Islet precursor cell (in vitro differentiated cells): ENCODE measurements at regions not wholly inside any gene's neighbourhood (a gene's known extent, or its start where the extent isn't known, plus 50 kb on each side); places are given as distances from the start of the nearest gene placed in this dataset.

Experiments used
- DNase-seq: peaks from one replicate; pipeline ENCODE4 v3.0.0-alpha.2; 2018

- DNase-seq: no peak
Observed at GRCh38 chr9:115921301-115921700, 232.3 kb upstream of the PAPPA start.

DNA sequence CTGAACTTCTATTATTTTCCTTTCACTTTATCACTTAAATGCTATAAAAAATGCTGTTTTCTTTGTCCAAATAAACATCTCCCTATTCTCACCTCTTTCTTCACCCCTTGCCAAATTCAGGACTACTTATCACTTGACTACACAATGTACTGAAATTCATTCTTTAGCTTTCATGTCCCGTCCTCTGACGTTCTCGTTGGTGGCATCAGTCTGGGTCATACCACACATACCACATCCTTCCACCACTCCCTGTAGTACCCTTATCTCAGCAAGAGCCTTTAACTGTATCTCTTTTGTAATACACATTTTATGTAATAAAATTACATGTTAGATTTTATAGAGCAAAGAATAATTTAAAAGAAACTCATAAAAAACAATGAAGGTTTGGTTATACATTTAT is 231.1 kb upstream of the PAPPA start:
- no peak for DNase-seq

DNA sequence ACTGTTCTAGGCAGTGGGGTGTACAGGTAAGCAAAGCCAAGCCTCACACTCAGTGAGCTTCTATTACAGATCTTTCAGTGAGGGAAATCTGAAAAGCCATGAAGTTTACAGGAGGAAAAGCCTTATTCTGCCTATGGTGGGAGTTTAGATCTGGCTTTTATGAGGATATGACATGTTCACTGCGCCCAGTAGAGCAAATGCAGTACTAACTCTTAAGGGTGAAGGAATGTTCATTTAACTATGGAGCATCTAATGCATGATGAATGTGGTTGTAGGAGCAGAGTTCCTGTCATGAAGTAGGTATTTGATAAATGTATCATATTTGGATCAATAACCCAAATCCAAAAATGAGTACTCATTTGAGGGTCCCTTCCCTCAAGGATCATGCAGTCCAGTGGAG is 230.2 kb upstream of the PAPPA start:
- no peak for DNase-seq

GRCh38 chr9:115923903-115924668 is 229.5 kb upstream of the PAPPA start:
- DNase-seq: no peak

DNA sequence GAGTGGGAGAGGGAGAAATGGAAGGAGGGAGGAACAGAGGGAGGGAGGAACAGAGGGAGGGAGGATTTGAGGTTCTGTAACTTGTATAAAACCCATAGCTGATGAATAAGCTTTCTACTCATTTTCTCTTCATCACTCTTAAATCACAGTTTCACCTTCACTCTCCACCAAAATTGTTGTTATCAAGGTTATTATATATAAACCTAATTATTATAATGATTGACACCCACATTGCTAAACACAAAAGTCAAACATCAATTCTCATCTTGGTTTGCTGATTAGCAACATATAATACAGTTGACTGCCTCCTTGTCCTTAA is 229.0 kb upstream of the PAPPA start:
- no peak for DNase-seq

DNA sequence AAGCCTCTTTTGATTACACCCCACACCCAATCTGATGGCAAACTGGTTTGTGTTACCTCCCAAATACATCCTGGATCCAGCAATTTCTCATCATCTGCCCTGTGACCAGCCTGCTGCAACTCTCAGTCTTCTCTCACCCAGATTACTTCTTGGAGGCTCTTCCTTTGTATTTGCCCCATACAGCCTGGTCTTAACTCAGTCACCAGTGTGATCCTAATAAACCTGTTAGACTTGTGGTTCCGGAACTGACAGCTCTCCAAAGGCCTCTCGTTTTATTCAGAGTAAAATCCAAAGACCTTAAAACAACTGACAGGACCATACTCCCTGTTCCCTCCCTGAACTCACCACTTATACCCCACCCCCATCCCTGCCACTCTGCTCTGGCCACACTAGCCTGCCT is 228.2 kb upstream of the PAPPA start:
- DNase-seq: no peak

GRCh38 chr9:115930472-115930871 is 223.1 kb upstream of the PAPPA start:
- DNase-seq: no peak

GRCh38 chr9:115938479-115938878 is 215.1 kb upstream of the PAPPA start:
- DNase-seq: no peak

GRCh38 chr9:115939065-115939765 is 214.4 kb upstream of the PAPPA start:
- DNase-seq: no peak

- DNase-seq: no peak
Observed at GRCh38 chr9:115941561-115942315, 211.9 kb upstream of the PAPPA start.

DNA sequence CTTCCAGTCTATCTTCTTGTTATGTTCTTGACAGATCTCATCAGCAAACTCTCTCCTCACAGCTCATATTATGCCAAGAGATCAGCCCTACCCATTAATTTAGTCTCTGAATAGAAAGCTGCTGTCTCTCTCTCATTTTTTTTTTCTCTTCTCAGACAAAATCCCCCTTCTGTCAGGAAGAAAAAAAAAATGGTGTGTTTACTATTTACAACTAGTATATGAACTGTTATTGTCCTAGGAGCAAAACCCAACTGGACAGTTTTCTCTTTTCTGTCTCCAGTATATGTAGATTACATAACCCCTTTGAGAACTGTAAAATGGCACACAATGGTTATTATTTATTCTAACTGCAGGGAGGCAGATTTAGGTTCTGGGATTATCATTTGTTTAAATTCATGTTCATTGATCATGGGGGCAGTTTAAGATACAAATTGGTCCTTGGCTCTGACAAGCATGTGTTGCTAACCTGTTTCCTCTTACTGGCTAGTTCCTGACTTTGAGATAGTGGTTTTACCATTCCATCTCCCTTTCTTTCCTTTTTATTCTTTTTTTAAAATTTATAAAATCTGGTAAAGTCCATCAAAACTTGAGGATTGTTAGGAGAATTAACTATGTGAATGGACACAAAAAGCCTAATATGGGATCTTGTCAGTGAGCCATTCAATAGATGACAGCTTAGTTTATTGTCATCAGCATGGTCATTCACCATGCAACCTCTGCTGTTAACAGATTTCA is 210.0 kb upstream of the PAPPA start:
- no peak for DNase-seq

GRCh38 chr9:115944166-115944948 is 209.2 kb upstream of the PAPPA start:
- peak; percentile 94 for DNase-seq

DNA sequence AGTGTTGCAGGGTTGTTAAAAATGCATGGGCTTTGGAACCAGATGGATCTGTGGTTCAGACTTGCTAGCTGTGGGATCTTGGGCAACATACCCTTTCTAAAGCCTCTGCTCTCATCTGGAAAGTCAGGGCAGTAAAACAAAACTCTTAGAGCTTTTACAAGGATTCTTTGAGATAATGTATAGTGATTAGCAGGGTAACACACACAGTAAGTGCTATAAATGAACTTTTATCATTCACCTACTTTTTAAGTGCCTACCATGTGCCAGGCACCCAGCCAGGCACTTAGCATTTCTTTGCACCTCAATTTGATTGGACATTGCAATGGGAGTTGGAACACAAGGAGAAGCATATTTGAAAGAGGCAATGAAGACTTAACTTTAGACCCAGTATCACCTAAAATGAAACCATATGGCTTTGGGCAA is 208.6 kb upstream of the PAPPA start:
- peak; percentile 78 for DNase-seq

DNA sequence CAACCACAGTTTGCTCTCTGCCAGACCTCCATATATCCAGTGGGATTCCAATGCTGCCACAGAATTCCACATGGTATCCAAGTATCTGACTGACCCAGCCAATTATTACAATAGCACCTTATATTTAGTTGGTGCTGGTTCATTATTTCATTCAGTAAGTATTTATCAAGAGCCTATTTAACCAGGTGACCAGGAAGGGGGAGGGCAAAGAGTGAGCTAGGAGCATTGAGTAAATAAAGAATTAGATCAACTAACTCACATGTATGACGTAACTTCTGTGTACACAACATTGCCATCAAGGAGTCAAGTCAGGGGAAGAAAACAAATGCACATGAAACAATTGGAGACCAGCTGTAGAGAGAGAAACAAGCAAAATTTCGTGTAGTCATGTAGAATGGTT is 207.1 kb upstream of the PAPPA start:
- no peak for DNase-seq

DNA sequence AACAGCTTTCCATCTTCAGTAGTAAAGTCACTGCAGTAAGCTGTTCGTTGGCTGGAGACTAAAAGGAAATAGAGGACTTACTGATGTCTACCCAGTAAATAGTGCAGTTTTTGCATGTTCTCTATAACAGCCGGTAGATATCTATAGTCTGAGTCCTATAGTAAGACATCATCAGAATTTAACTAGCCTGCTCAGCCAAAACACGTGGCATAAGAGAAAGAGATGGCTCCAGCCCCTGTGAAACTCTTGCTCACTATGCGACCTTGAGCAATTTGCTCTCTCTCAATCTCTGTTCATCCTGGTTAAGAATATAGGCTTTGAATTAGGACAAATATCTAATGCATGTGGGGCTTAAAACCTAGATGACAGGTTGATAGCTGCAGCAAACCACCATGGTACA is 201.6 kb upstream of the PAPPA start:
- DNase-seq: no peak

DNA sequence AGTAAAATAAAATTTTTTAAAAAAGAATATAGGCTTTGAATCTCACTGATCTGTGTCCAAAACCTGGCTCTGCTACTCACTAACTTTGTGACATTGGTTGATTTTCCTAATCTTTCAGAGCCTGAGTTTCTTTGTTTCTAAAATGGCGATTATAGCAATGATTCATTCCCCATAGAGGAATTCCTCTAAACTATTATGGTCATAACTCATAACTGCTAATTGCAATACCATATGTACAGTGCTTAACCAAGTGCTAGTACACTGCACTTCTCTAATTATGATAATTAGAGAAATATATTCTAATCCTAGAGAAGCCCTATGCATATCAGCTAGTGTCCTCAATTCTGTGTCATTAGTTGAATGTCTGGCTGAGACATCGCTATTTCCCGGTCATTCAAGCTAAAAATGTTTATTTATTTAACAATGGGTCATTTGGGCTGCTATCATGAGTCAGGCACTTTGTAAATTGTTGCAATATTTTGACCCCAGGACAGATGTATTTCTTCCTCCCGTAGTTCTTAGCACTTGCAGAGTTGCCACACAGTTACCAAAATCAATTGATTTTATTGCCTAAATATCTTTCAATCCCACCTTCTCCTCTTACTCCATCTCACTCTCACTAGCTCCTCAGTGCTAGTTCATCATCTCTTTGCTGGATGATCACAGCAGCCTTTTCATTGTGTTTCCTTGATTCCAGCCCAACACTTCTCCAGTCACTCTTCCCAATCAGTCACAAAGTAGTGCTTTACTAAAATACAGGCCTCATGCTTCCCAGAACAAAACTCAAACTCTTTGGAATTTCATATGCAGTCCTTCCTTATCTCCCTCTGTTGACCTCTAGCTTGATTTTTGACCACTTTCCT is 200.9 kb upstream of the PAPPA start:
- no peak for DNase-seq

DNA sequence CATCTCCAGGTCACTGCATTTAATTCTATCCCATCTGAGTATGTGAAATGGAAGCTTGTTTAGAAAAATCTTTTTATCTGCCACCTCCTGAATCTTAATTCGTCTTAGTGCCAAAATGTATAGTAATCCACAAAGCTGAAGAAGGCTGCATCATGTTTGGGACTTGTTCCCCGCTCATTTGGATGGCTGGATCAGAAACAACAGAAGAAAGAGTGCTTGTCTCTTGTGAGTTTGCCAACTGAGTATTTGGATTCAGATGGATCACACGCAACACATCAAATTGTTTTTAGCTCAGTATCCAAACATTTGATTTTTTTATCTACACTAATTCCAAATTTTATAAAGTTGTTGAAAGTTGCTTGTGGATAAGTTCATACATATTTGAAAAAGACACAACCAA is 197.2 kb upstream of the PAPPA start:
- DNase-seq: no peak

GRCh38 chr9:115957585-115957984 is 196.0 kb upstream of the PAPPA start:
- DNase-seq: no peak

GRCh38 chr9:115964710-115965347 is 188.8 kb upstream of the PAPPA start:
- DNase-seq: no peak

DNA sequence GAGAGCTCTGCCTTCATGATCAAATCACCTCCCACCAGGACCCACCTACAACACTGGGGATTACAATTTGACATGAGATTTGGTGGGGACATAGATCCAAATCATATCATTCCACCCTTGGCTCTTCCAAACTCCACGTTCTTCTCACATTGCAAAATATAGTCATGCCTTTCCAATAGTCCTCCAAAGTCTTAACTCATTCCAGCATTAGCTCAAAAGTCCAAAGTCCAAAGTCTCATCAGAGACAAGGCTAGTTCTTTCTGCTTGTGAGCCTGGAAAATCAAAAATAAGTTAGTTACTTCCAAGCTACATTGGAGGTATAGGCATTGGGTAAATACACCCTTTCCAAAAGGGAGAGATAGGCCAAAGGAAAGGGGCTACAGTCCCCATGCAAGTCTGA is 186.9 kb upstream of the PAPPA start:
- DNase-seq: no peak

- DNase-seq: no peak
Observed at GRCh38 chr9:115969096-115969495, 184.5 kb upstream of the PAPPA start.
